Smooth muscle cell (in vitro differentiated cells): ENCODE measurements at regions not wholly inside any gene's neighbourhood (a gene's known extent, or its start where the extent isn't known, plus 50 kb on each side); places are given as distances from the start of the nearest gene placed in this dataset.

Experiments
- DNase-seq: peaks from one replicate; lab custom pipeline; 2025; ENCODE audit not compliant: unreplicated experiment; lab: John Stamatoyannopoulos, UW
- H2AFZ ChIP-seq: fragments of 200-600 bp; sonication (generic); 2 replicates; pipeline ENCODE4 v1.6.0; 2016; ENCODE audit warnings: antibody characterized with exemption, low read depth, mild to moderate bottlenecking
- H3F3A ChIP-seq: fragments of 200-600 bp; sonication (generic); 2 replicates; pipeline ENCODE4 v1.6.0; 2017; ENCODE audit warnings: antibody characterized with exemption, low read depth
- H3K27ac ChIP-seq: fragments of 200-600 bp; sonication (generic); 2 replicates; pipeline ENCODE4 v1.5.1; 2016; ENCODE audit warnings: low read depth, mild to moderate bottlenecking
- H3K27me3 ChIP-seq: fragments of 200-600 bp; sonication (generic); 2 replicates; pipeline ENCODE4 v1.6.1; 2016; ENCODE audit warnings: low read depth, mild to moderate bottlenecking
- H3K36me3 ChIP-seq: fragments of 200-600 bp; sonication (generic); 2 replicates; pipeline ENCODE4 v1.5.1; 2016; ENCODE audit warnings: low read depth
- H3K4me1 ChIP-seq: fragments of 200-600 bp; sonication (generic); 2 replicates; pipeline ENCODE4 v1.5.1; 2016; ENCODE audit warnings: low read depth
- H3K4me2 ChIP-seq: fragments of 200-600 bp; sonication (generic); 2 replicates; pipeline ENCODE4 v1.6.0; 2016; ENCODE audit warnings: mild to moderate bottlenecking
- H3K4me3 ChIP-seq: fragments of 200-600 bp; sonication (generic); 2 replicates; pipeline ENCODE4 v1.5.1; 2016; ENCODE audit warnings: mild to moderate bottlenecking
- H3K79me2 ChIP-seq: fragments of 200-600 bp; sonication (generic); 2 replicates; pipeline ENCODE4 v1.6.0; 2016; ENCODE audit warnings: low read depth, mild to moderate bottlenecking
- H3K9ac ChIP-seq: fragments of 200-600 bp; sonication (generic); 2 replicates; pipeline ENCODE4 v1.6.0; 2016; ENCODE audit warnings: low read depth
- H3K9me3 ChIP-seq: fragments of 200-600 bp; sonication (generic); replicated peaks from 2 replicates; pipeline ENCODE4 v1.5.1; 2016; ENCODE audit warnings: low read depth
- H4K20me1 ChIP-seq: fragments of 200-600 bp; sonication (generic); 2 replicates; pipeline ENCODE4 v1.6.0; 2016; ENCODE audit warnings: low read depth
- CTCF ChIP-seq: fragments of 200-600 bp; sonication (generic); IDR thresholded peaks from 2 replicates; pipeline ENCODE4 v1.5.1; 2017; ENCODE audit warnings: borderline replicate concordance, mild to moderate bottlenecking, antibody characterized with exemption; ENCODE audit not compliant: insufficient read depth, poor library complexity, severe bottlenecking
- WGBS: methylation state at CpG from one replicate; pipeline ENCODE4 v1.1.7; 2016; ENCODE audit warnings: low lambda C conversion rate; 5-methylcytosine and 5-hydroxymethylcytosine counted together

GRCh38 chr3:56955492-56956111 is 104.9 kb upstream of the SPATA12 start:
- no peaks in the 10 kb centered on the region for H3F3A ChIP-seq
- no peaks in the 10 kb centered on the region for H3K27me3 ChIP-seq
- H3K9ac ChIP-seq: no peak overlapping the region
- H3K4me2 ChIP-seq: no peak overlapping the region
- no peaks in the 10 kb centered on the region for H3K9me3 ChIP-seq
- no peaks in the 10 kb centered on the region for H3K36me3 ChIP-seq
- DNase-seq: no peak
- no peak overlapping the region for H3K27ac ChIP-seq
- 89% methylated on average over 5 of the region's 5 CpGs for WGBS
- H3K4me3 ChIP-seq: no peak overlapping the region
- H2AFZ ChIP-seq: no peak overlapping the region
- no peaks in the 10 kb centered on the region for H3K4me1 ChIP-seq
- TF ChIP-seq CTCF: no peak
- no peaks in the 10 kb centered on the region for H3K79me2 ChIP-seq
- H4K20me1 ChIP-seq: no peaks in the 10 kb centered on the region

- Histone ChIP-seq H3K36me3 (no peaks in the 10 kb centered on the region), H3K79me2 (no peaks in the 10 kb centered on the region), H3K4me2 (no peak overlapping the region), H3F3A (no peaks in the 10 kb centered on the region), H3K4me3 (no peak overlapping the region), H2AFZ (no peak overlapping the region), H3K27ac (no peak overlapping the region), H3K9me3 (no peaks in the 10 kb centered on the region), H3K4me1 (no peaks in the 10 kb centered on the region), H3K27me3 (no peaks in the 10 kb centered on the region), H4K20me1 (no peaks in the 10 kb centered on the region), H3K9ac (no peak overlapping the region)
- 100% methylated on average over 1 of the region's 1 CpG for WGBS
- no peak for TF ChIP-seq CTCF
- DNase-seq: no peak
Measured at GRCh38 chr3:56954125-56954524, 106.3 kb upstream of the SPATA12 start.

GRCh38 chr3:56952846-56953245 is 107.6 kb upstream of the SPATA12 start:
- Histone ChIP-seq H3K27me3 (no peaks in the 10 kb centered on the region), H3K27ac (no peak overlapping the region), H3K79me2 (no peaks in the 10 kb centered on the region), H3K9me3 (no peaks in the 10 kb centered on the region), H3K9ac (no peak overlapping the region), H3K4me2 (no peak overlapping the region), H3K36me3 (no peaks in the 10 kb centered on the region), H3K4me3 (no peak overlapping the region), H3F3A (no peaks in the 10 kb centered on the region), H3K4me1 (no peaks in the 10 kb centered on the region), H4K20me1 (no peaks in the 10 kb centered on the region), H2AFZ (no peak overlapping the region)
- TF ChIP-seq CTCF: no peak
- WGBS: 93% methylated on average over 4 of the region's 4 CpGs
- no peak for DNase-seq

GRCh38 chr3:56952061-56952460 is 108.4 kb upstream of the SPATA12 start:
- Histone ChIP-seq H3K27ac (no peak overlapping the region), H3K4me1 (no peaks in the 10 kb centered on the region), H3K4me2 (no peak overlapping the region), H2AFZ (no peak overlapping the region), H4K20me1 (no peaks in the 10 kb centered on the region), H3K9me3 (no peaks in the 10 kb centered on the region), H3F3A (no peaks in the 10 kb centered on the region), H3K9ac (no peak overlapping the region), H3K79me2 (no peaks in the 10 kb centered on the region), H3K36me3 (no peaks in the 10 kb centered on the region), H3K4me3 (no peak overlapping the region), H3K27me3 (no peaks in the 10 kb centered on the region)
- no peak for TF ChIP-seq CTCF
- 67% methylated on average over 1 of the region's 1 CpG for WGBS
- DNase-seq: no peak
